Adrenal gland (tissue), 5 donors: ENCODE measurements at regions not wholly inside any gene's neighbourhood (a gene's known extent, or its start where the extent isn't known, plus 50 kb on each side); places are given as distances from the start of the nearest gene placed in this dataset.

Experiments used
- POLR2A ChIP-seq, 2 donors: fragments of 450-650 bp; IDR thresholded peaks; one replicate each; pipeline ENCODE4 v1.6.1; 2017; ENCODE audit warnings: antibody characterized with exemption in 2 of 2, mild to moderate bottlenecking in 2 of 2, moderate library complexity in 1 of 2
- TF ChIP-seq, protein P1 (sequence below), 6 experiments: fragments of 450-650 bp in 4 of 6; fragments of 200-600 bp in 2 of 6; sonication (generic) in 1 of 6; IDR thresholded peaks; 1 replicate in 5 of 6; 2 replicates in 1 of 6; pipeline versions ENCODE4 v1.5.1 to v1.8.0; 2016 to 2021; ENCODE audit warnings: antibody characterized with exemption in 6 of 6, mild to moderate bottlenecking in 2 of 6, moderate library complexity in 1 of 6
- donor health status: DM: no; HTN: no; CAD: no.

DNA sequence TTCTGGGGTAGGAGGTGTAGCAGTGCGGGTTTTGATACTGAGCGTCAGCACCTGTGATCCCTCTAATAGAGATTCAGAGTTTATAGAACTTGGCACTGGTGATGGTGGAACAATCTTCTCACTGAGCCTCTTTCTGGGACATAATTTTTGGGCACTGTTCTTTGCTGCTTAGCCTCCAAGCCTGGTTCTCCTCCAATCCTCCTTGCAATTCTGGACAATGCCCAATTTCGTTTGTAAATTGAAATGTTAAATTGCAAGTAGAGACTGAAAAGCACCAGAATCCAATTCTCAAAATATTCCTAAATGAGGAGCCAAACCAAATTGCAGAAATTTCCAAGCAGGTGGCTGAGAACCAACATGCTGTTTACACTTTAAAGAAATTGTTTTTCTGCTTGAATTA lies 149.8 kb upstream of the ABI3BP start:
- no peak for TF ChIP-seq POLR2A (IDR thresholded peaks at IDR 0.05)
- TF ChIP-seq, protein P1, sequence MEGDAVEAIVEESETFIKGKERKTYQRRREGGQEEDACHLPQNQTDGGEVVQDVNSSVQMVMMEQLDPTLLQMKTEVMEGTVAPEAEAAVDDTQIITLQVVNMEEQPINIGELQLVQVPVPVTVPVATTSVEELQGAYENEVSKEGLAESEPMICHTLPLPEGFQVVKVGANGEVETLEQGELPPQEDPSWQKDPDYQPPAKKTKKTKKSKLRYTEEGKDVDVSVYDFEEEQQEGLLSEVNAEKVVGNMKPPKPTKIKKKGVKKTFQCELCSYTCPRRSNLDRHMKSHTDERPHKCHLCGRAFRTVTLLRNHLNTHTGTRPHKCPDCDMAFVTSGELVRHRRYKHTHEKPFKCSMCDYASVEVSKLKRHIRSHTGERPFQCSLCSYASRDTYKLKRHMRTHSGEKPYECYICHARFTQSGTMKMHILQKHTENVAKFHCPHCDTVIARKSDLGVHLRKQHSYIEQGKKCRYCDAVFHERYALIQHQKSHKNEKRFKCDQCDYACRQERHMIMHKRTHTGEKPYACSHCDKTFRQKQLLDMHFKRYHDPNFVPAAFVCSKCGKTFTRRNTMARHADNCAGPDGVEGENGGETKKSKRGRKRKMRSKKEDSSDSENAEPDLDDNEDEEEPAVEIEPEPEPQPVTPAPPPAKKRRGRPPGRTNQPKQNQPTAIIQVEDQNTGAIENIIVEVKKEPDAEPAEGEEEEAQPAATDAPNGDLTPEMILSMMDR (IDR thresholded peaks at IDR 0.05) = no peak
